ENCODE measurements at regions not wholly inside any gene's neighbourhood (a gene's known extent, or its start where the extent isn't known, plus 50 kb on each side); places are given as distances from the start of the nearest gene placed in this dataset.

GRCh38 chr10:8379906-8380832 lies 325.7 kb downstream of the GATA3 start:
- H3K36me3 ChIP-seq = no peaks in the 10 kb centered on the region
- TF ChIP-seq POLR2A (IDR thresholded peaks at IDR 0.05) (no peak), CTCF (IDR thresholded peaks at IDR 0.05) (no peak)
- 58 to 59% methylated on average over 7 of the region's 9 CpGs for WGBS, 2 donors
- H3K27ac ChIP-seq = no peak overlapping the region
- peaks cover 0 to 3% of the 10 kb centered on the region in 2 donors for H3K4me1 ChIP-seq
- H3K4me3 ChIP-seq (replicated peaks in 1 of 3) = no peak overlapping the region
- intact Hi-C loops (cut with DNase I) = no loop called here
- no peaks in the 10 kb centered on the region for H3K9me3 ChIP-seq
- H3K27me3 ChIP-seq = no peaks in the 10 kb centered on the region
- no peak for DNase-seq

GRCh38 chr10:8380833-8381496 lies 326.5 kb downstream of the GATA3 start:
- intact Hi-C loops (cut with DNase I) = no loop called here
- H3K4me3 ChIP-seq (replicated peaks in 1 of 3) = no peak overlapping the region
- no peaks in the 10 kb centered on the region for H3K27me3 ChIP-seq
- 90 to 94% methylated on average over 3 of the region's 3 CpGs for WGBS, 2 donors
- DNase-seq = no peak
- peaks cover 0 to 3% of the 10 kb centered on the region in 2 donors for H3K4me1 ChIP-seq
- H3K27ac ChIP-seq = no peak overlapping the region
- TF ChIP-seq POLR2A (IDR thresholded peaks at IDR 0.05) (no peak), CTCF (IDR thresholded peaks at IDR 0.05) (no peak)
- no peaks in the 10 kb centered on the region for H3K36me3 ChIP-seq
- no peaks in the 10 kb centered on the region for H3K9me3 ChIP-seq

- Histone ChIP-seq H3K27ac (no peak overlapping the region), H3K4me1 (no peaks in the 10 kb centered on the region), H3K27me3 (no peaks in the 10 kb centered on the region), H3K4me3 (replicated peaks in 1 of 3) (no peak overlapping the region), H3K36me3 (no peaks in the 10 kb centered on the region), H3K9me3 (no peaks in the 10 kb centered on the region)
- TF ChIP-seq CTCF (IDR thresholded peaks at IDR 0.05) (no peak), POLR2A (IDR thresholded peaks at IDR 0.05) (no peak)
- DNase-seq = no peak
- intact Hi-C loops (cut with DNase I) = no loop called here
- 93 to 96% methylated on average over 8 of the region's 8 CpGs for WGBS, 2 donors
These were observed 332.3 kb downstream of the GATA3 start for GRCh38 chr10:8386781-8387180.

- TF ChIP-seq CTCF (IDR thresholded peaks at IDR 0.05) (no peak), POLR2A (IDR thresholded peaks at IDR 0.05) (no peak)
- H3K27me3 ChIP-seq = no peaks in the 10 kb centered on the region
- 62 to 76% methylated on average over 2 of the region's 2 CpGs for WGBS, 2 donors
- no peaks in the 10 kb centered on the region for H3K9me3 ChIP-seq
- no peak for DNase-seq
- intact Hi-C loops (cut with DNase I) = no loop called here
- no peaks in the 10 kb centered on the region for H3K36me3 ChIP-seq
- H3K27ac ChIP-seq = no peak overlapping the region
- H3K4me3 ChIP-seq (replicated peaks in 1 of 3) = no peak overlapping the region
- peaks cover 0 to 6% of the 10 kb centered on the region in 2 donors for H3K4me1 ChIP-seq
These were observed 335.1 kb downstream of the GATA3 start for GRCh38 chr10:8389630-8390029.

- intact Hi-C loops (cut with DNase I) = no loop called here
- peaks cover 0 to 6% of the 10 kb centered on the region in 2 donors for H3K4me1 ChIP-seq
- no peaks in the 10 kb centered on the region for H3K9me3 ChIP-seq
- no peak for DNase-seq
- H3K36me3 ChIP-seq = no peaks in the 10 kb centered on the region
- H3K27ac ChIP-seq = no peak overlapping the region
- H3K27me3 ChIP-seq = no peaks in the 10 kb centered on the region
- H3K4me3 ChIP-seq (replicated peaks in 1 of 3) = no peak overlapping the region
- WGBS, 2 donors = 83 to 89% methylated on average over 2 of the region's 2 CpGs
- no peak for TF ChIP-seq POLR2A (IDR thresholded peaks at IDR 0.05)
- no peak for TF ChIP-seq CTCF (IDR thresholded peaks at IDR 0.05)
These were observed 337.7 kb downstream of the GATA3 start for GRCh38 chr10:8392216-8392615.

Measured in thyroid gland (tissue), 4 donors.